Effector memory CD4-positive, alpha-beta T cell (primary cell): ENCODE measurements at regions not wholly inside any gene's neighbourhood (a gene's known extent, or its start where the extent isn't known, plus 50 kb on each side); places are given as distances from the start of the nearest gene placed in this dataset.
"Not testable (repeated sequence)": the region's sequence is repeated elsewhere in the genome, so short reads cannot be mapped to it uniquely, and the experiment has no call there.

Experiments
- DNase-seq, 3 donors: peaks; one replicate each; pipeline ENCODE4 v3.0.0-alpha.2; 2020
- H3K27ac ChIP-seq: 2 replicates; pipeline ENCODE4 v1.7.0; 2013; ENCODE audit warnings: mild to moderate bottlenecking, low read length, moderate library complexity; ENCODE audit not compliant: insufficient read depth, poor library complexity, severe bottlenecking
- H3K27me3 ChIP-seq: replicated peaks from 2 replicates; pipeline ENCODE4 v1.7.0; 2013; ENCODE audit warnings: mild to moderate bottlenecking, low read length; ENCODE audit not compliant: insufficient read depth, control insufficient read depth, poor library complexity, severe bottlenecking
- H3K36me3 ChIP-seq: 2 replicates; pipeline ENCODE4 v1.7.0; 2013; ENCODE audit warnings: mild to moderate bottlenecking, low read length, moderate library complexity; ENCODE audit not compliant: control insufficient read depth, insufficient read depth
- H3K4me1 ChIP-seq: 2 replicates; pipeline ENCODE4 v1.7.0; 2013; ENCODE audit warnings: low read length, mild to moderate bottlenecking; ENCODE audit not compliant: control insufficient read depth, insufficient read depth, poor library complexity, severe bottlenecking
- H3K4me3 ChIP-seq: 2 replicates; pipeline ENCODE4 v1.7.0; 2013; ENCODE audit warnings: low read length, low read depth, mild to moderate bottlenecking; ENCODE audit not compliant: insufficient read depth, poor library complexity, severe bottlenecking
- H3K9me3 ChIP-seq: 2 replicates; pipeline ENCODE4 v1.7.0; 2013; ENCODE audit warnings: mild to moderate bottlenecking, low read length, moderate library complexity; ENCODE audit not compliant: control insufficient read depth

DNA sequence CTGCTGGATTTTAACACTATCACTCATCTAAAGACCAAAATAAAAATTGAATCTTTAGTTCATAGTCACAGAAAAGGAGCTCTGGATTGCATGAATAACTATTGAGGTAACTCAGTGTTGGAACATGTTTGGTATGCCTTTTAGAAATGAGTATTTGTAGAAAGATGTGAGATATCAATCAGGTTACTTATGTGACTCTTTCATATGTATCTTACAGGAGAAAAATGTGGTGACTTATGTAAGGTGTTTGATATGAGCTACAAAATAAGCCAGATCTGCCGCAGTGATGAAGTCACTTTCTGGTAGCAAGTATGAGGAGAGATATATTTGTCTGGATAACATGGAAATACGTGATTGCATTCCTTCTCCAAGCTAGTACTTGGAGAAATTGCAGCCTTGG lies 1653.3 kb upstream of the PCDH7 start:
- H3K36me3 ChIP-seq: no peaks in the 10 kb centered on the region
- no peak overlapping the region for H3K4me3 ChIP-seq
- no peaks in the 10 kb centered on the region for H3K4me1 ChIP-seq
- no peak for DNase-seq
- no peak overlapping the region for H3K27ac ChIP-seq
- no peaks in the 10 kb centered on the region for H3K9me3 ChIP-seq
- no peaks in the 10 kb centered on the region for H3K27me3 ChIP-seq

DNA sequence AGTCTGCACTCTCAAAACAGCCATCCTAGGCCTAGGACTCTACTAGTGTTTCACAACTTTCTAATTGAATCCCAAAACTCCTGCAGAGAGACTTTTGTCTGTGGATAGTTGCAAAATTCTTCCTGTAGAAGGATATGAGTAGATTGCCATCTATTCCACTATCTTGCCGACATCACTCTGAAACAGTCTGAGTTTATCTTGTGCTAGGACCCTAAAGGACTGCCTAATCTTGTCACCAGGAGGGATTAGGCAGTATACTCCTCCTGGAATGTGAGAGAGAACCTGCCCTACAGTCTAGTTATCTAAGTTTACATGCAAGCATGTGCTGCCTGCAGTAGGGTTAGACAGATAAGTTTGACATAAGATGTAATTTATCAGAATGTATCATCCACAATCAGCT lies 1646.6 kb upstream of the PCDH7 start:
- Histone ChIP-seq H3K9me3 (no peaks in the 10 kb centered on the region), H3K36me3 (no peaks in the 10 kb centered on the region), H3K27me3 (no peaks in the 10 kb centered on the region), H3K4me3 (no peak overlapping the region), H3K27ac (no peak overlapping the region), H3K4me1 (no peaks in the 10 kb centered on the region)
- DNase-seq: no peak

DNA sequence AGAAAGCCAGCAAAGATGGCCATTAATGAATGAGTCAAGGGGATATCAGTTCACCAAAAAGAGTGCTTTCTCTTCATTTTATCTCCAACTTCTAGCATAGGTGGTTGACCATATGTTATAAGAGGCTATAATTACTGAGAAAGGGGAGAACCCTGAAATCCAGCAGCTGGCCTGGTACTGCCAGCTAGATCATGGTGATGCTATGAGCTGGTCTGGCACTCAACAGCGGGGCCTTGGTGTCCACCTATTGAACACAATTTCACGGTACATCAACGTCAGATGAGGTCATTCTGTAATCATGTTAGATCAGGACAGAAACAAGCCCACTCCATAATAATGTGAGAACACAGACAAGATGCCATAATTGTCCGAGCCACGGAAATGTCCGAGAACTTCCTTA lies 1644.8 kb upstream of the PCDH7 start:
- Histone ChIP-seq H3K36me3 (no peaks in the 10 kb centered on the region), H3K9me3 (no peaks in the 10 kb centered on the region), H3K27ac (no peak overlapping the region), H3K27me3 (no peaks in the 10 kb centered on the region), H3K4me3 (no peak overlapping the region), H3K4me1 (no peaks in the 10 kb centered on the region)
- no peak for DNase-seq

DNA sequence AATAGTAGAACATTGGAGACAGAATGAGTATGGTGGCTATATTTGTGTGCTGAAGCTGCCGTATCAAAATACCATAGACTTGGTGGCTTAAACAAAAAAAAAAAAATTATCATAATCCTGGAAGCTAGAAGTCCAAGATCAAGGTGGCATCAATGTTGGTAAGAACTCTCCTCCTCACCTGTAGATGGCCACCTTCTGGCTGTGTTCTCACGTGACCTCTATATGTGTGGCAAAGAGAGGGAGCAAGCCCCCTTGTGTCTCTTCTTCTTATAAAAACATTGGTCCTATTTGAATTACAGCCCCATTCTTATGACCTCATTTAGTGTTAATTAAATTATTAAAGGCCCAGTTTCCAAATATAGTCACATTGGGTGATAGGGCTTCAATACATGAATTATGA lies 1640.9 kb upstream of the PCDH7 start:
- no peak overlapping the region for H3K4me3 ChIP-seq
- no peaks in the 10 kb centered on the region for H3K36me3 ChIP-seq
- no peak overlapping the region for H3K27ac ChIP-seq
- DNase-seq: no peak
- no peaks in the 10 kb centered on the region for H3K9me3 ChIP-seq
- no peaks in the 10 kb centered on the region for H3K27me3 ChIP-seq
- no peaks in the 10 kb centered on the region for H3K4me1 ChIP-seq

DNA sequence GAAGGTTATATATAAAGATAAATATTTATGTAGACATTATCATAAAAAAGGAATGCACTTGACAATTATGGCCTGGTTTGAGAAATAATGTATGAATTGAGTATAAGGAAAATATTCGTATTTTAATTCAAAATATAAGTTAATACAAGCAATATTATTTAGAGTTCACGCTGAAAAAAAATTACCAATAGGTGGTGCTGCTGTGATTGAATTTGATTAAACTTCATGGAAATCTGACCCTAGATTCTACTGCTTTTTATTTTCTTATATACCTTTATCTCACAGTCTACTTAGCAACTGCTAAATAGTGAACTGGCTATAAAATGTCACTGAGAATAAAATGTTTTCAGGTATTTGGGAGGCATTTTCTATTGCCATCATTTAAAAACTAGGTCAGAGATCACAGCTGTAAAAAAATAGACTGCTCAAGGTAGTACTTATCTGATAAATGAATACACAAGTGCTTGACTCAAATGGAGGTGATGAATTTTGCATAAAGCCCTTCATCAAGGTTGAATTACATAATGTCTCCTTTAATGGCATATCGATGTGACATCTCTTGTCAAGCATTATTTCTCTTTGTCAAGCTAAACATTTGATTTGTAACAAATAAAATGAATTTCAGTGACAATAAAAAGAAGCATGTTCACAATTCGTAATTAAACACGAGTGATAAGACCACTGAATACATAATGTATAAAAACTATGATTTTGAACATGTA lies 1638.8 kb upstream of the PCDH7 start:
- DNase-seq: no peak
- Histone ChIP-seq H3K27me3 (no peaks in the 10 kb centered on the region), H3K4me3 (no peak overlapping the region), H3K27ac (no peak overlapping the region), H3K4me1 (no peaks in the 10 kb centered on the region), H3K36me3 (no peaks in the 10 kb centered on the region), H3K9me3 (no peaks in the 10 kb centered on the region)

DNA sequence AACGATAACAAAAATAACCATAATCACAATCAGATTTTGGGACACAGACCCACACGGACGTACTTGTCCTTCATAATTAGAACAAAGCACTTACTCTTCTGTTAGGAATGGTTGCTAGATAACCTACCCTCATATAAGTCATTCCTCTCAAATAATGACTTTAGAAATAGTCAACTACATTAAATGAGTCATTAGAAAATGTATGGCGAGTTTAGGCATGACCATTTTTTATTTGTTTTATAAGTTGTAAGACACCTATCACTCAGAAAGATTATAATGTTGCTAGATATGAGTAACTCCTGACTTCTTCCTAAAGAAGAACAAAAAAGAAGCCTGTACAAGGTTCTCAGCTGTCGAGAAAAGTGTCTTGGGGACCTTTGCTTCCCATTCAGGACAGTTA lies 1637.5 kb upstream of the PCDH7 start:
- Histone ChIP-seq H3K9me3 (no peaks in the 10 kb centered on the region), H3K27ac (no peak overlapping the region), H3K4me3 (no peak overlapping the region), H3K36me3 (no peaks in the 10 kb centered on the region), H3K4me1 (no peaks in the 10 kb centered on the region), H3K27me3 (no peaks in the 10 kb centered on the region)
- DNase-seq: no peak

DNA sequence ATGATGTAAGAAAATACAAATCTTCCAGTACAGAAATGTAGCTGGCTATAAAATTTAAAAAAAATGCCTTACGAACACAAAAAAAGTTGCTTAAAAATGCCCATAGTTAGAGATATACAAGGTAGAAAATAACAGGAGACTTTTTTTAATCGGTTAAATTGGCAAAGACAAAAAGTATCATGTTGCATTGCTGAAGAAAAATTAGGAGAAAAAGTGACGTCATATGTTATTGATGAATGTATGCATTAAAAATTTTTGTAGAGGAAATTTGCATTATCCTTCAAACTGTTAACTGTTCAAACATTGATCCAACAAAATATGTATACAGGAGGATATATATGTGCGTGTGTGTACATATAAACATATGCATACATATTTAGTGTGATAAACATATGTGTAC lies 1634.4 kb upstream of the PCDH7 start:
- no peak overlapping the region for H3K4me3 ChIP-seq

DNA sequence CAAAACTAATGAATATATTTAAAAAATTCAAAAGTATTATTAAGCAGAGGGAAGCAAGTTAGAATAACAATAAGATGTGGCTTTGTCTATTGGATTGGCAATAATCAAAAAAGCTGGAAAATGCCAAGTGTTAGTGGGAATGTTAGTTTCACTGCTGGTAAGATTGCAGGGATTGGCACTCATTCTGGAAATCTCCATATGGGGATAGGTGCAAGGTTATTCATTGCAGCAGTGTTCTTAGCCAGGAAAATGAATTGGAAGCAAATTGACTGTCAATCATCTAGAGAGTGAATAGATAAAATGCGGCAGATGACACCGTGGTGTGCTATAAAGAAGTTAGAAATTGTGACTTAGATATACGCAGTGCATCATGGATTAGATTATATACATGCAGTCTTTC lies 1615.5 kb upstream of the PCDH7 start:
- no peak for DNase-seq
- no peaks in the 10 kb centered on the region for H3K9me3 ChIP-seq
- no peaks in the 10 kb centered on the region for H3K27me3 ChIP-seq

More for the DNA sequence above, 1634.4 kb upstream of the PCDH7 start:
- Histone ChIP-seq H3K36me3 (no peaks in the 10 kb centered on the region), H3K9me3 (no peaks in the 10 kb centered on the region), H3K27ac (no peak overlapping the region), H3K4me1 (no peaks in the 10 kb centered on the region), H3K27me3 (no peaks in the 10 kb centered on the region)
- no peak for DNase-seq

DNA sequence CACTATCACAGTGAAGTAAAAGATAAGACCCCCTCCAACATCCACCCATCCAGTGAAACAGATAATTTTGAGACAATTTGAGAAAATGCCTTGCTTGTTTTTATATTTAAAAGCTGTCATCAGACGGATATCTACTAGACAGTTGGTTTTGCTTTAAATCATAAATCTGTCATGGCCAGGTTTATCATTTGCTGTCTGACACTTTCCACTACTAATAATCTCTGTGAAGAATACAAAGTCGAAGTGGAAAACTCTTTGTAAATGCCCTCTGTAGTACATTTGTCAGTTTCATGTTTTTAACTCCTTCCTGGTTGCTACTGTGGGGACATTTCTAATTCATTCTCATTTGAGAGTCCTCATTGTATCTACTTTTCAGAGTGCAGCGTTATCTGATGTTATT lies 1606.2 kb upstream of the PCDH7 start:
- Histone ChIP-seq H3K27me3 (no peaks in the 10 kb centered on the region), H3K4me1 (no peaks in the 10 kb centered on the region), H3K27ac (no peak overlapping the region), H3K4me3 (no peak overlapping the region), H3K36me3 (no peaks in the 10 kb centered on the region), H3K9me3 (no peaks in the 10 kb centered on the region)
- DNase-seq: no peak

More for the DNA sequence above, 1615.5 kb upstream of the PCDH7 start:
- no peaks in the 10 kb centered on the region for H3K4me1 ChIP-seq
- H3K36me3 ChIP-seq: no peaks in the 10 kb centered on the region
- H3K27ac ChIP-seq: no peak overlapping the region
- no peak overlapping the region for H3K4me3 ChIP-seq

DNA sequence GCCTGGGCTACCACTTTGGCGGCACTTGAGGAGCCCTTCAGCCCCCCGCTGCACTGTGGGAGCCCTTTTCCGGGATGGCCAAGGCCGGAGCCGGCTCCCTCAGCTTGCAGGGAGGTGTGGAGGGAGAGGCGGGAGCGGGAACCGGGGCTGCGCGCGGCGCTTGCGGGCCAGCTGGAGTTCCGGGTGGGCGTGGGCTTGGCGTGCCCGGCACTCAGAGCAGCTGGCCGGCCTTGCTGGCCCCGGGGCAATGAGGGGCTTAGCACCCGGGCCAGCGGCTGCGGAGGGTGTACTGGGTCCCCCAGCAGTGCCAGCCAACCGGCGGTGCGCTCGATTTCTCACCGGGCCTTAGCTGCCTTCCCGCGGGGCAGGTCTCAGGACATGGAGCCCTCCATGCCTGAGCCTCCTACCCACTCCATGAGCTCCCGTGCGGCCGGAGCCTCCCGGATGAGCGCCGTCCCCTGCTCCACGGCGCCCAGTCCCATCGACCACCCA lies 1602.9 kb upstream of the PCDH7 start:
- not testable (repeated sequence) for H3K27me3 ChIP-seq, H3K4me3 ChIP-seq, H3K4me1 ChIP-seq, H3K9me3 ChIP-seq, H3K36me3 ChIP-seq, DNase-seq, H3K27ac ChIP-seq
